Keratinocyte (primary cell): ENCODE measurements at regions not wholly inside any gene's neighbourhood (a gene's known extent, or its start where the extent isn't known, plus 50 kb on each side); places are given as distances from the start of the nearest gene placed in this dataset.

Experiments used
- DNase-seq: peaks from one replicate; pipeline ENCODE4 v3.0.0-alpha.2; 2011; ENCODE audit warnings: low read depth, missing footprints, low spot score
- FAIRE-seq: peaks from 2 replicates; lab custom pipeline; 2011; peaks lifted over from hg19 to GRCh38; lab: Jason Lieb, UNC
- H2AFZ ChIP-seq: 2 replicates; pipeline ENCODE4 v1.6.0; 2012; ENCODE audit warnings: low read length, control low read depth, inconsistent platforms; ENCODE audit not compliant: control insufficient read depth
- H3K27ac ChIP-seq: 2 replicates; pipeline ENCODE4 v1.5.1; 2011; ENCODE audit warnings: low read length; ENCODE audit not compliant: control insufficient read depth, insufficient read depth
- H3K27me3 ChIP-seq: 3 replicates; pipeline ENCODE4 v1.6.0; 2011; ENCODE audit warnings: low read length; ENCODE audit not compliant: control insufficient read depth, insufficient read depth; ENCODE audit errors: extremely low read depth
- H3K36me3 ChIP-seq, 2 experiments: 2 replicates in 1 of 2; 3 replicates in 1 of 2; pipeline ENCODE4 v1.5.1; 2011; ENCODE audit warnings: low read length in 2 of 2, mild to moderate bottlenecking in 1 of 2; ENCODE audit not compliant: control insufficient read depth in 2 of 2, insufficient read depth in 2 of 2; ENCODE audit errors: extremely low read depth in 1 of 2
- H3K4me1 ChIP-seq: 3 replicates; pipeline ENCODE4 v1.5.1; 2011; ENCODE audit warnings: low read length; ENCODE audit not compliant: control insufficient read depth, insufficient read depth; ENCODE audit errors: extremely low read depth
- H3K4me2 ChIP-seq: 3 replicates; pipeline ENCODE4 v1.6.0; 2011; ENCODE audit warnings: low read depth, low read length; ENCODE audit not compliant: control insufficient read depth, insufficient read depth; ENCODE audit errors: extremely low read depth
- H3K4me3 ChIP-seq, 3 experiments: fragments of 200-600 bp in 1 of 3; sonication (generic) in 1 of 3; 2 replicates in 2 of 3; 3 replicates in 1 of 3; pipeline ENCODE4 v1.5.1; 2011 to 2016; ENCODE audit warnings: low read length in 3 of 3, mild to moderate bottlenecking in 3 of 3, control low read depth in 2 of 3, inconsistent platforms in 1 of 3, low read depth in 1 of 3, mixed read lengths in 1 of 3, mixed run types in 1 of 3, moderate library complexity in 1 of 3; ENCODE audit not compliant: control insufficient read depth in 2 of 3, insufficient read depth in 2 of 3; ENCODE audit errors: extremely low read depth in 1 of 3
- H3K79me2 ChIP-seq: 2 replicates; pipeline ENCODE4 v1.6.0; 2012; ENCODE audit warnings: low read length; ENCODE audit not compliant: control insufficient read depth, insufficient read depth
- H3K9ac ChIP-seq: 3 replicates; pipeline ENCODE4 v1.6.0; 2011; ENCODE audit warnings: low read length; ENCODE audit not compliant: control insufficient read depth, insufficient read depth; ENCODE audit errors: extremely low read depth
- H3K9me1 ChIP-seq: 3 replicates; pipeline ENCODE4 v1.6.0; 2011; ENCODE audit warnings: low read length; ENCODE audit not compliant: control insufficient read depth, insufficient read depth; ENCODE audit errors: extremely low read depth
- H3K9me3 ChIP-seq: 2 replicates; pipeline ENCODE4 v1.5.1; 2012; ENCODE audit warnings: low read depth, low read length; ENCODE audit not compliant: control insufficient read depth
- H4K20me1 ChIP-seq: 3 replicates; pipeline ENCODE4 v1.6.0; 2011; ENCODE audit warnings: low read length; ENCODE audit not compliant: control insufficient read depth, insufficient read depth; ENCODE audit errors: extremely low read depth
- EZH2 ChIP-seq: IDR thresholded peaks from one replicate; pipeline ENCODE4 v1.6.1; 2012; ENCODE audit warnings: inconsistent platforms, mild to moderate bottlenecking, low read length, moderate library complexity
- dilution Hi-C: fragments of 300-500 bp; cut with MboI; formaldehyde crosslinking; loops from one replicate; pipeline ENCODE4 v1.7.0; 2020; ENCODE audit warnings: low sequenced_read_pairs; ENCODE audit not compliant: extremely low pct_ligation_motif_present
- TF ChIP-seq, protein P1 (sequence below), 3 experiments: IDR thresholded peaks in 1 of 3; conservative IDR thresholded peaks in 1 of 3; optimal IDR thresholded peaks in 1 of 3; 2 replicates in 2 of 3; 3 replicates in 1 of 3; pipeline versions ENCODE3 to v1.5.1; 2011; ENCODE audit warnings: low read length in 3 of 3, mild to moderate bottlenecking in 3 of 3, moderate library complexity in 2 of 3, control low read depth in 1 of 3, inconsistent platforms in 1 of 3; ENCODE audit not compliant: insufficient read depth in 2 of 3; ENCODE audit errors: extremely low read depth in 1 of 3

DNA sequence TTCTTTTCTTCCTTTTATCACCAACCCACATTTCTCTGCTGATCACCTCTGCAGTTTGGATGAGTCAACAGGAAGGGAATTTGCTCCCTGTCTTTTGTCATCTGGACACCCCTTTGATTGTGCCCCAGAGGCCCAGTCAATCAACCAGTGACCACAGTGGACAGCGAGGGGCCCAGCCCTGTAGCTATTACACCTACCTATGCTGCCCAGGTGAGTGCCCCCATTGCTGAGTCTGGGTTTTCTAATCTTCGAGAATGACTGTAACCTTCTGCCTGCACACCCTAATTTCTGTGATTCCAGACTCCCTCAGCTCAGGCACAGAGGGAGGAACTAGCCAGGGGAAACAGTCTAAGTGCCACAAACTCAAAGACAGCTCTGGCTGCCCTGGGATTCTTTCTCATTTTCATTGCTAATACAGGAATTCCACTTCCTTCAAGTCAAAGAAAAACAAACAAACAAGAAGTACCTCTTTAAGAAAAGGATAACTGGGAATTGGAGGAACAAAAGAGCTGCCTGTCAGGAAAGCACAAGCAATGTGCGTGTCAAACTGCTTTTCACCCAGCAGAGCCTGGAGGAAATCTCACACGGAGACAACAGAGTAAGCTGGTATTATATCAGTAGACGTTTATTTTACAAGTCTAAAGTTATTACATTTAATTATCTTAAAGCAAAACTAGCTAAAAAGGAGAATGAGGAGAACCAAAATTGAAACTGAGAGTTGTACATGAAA is 311.1 kb downstream of the AJAP1 start:
- Histone ChIP-seq H4K20me1 (no peaks in the 10 kb centered on the region), H3K79me2 (no peaks in the 10 kb centered on the region), H3K27me3 (no peaks in the 10 kb centered on the region), H2AFZ (no peak overlapping the region), H3K36me3 (no peaks in the 10 kb centered on the region), H3K4me1 (no peaks in the 10 kb centered on the region), H3K9me3 (peaks cover 4% of the 10 kb centered on the region), H3K9ac (no peak overlapping the region), H3K4me2 (no peak overlapping the region), H3K27ac (no peak overlapping the region), H3K4me3 (no peak overlapping the region), H3K9me1 (no peaks in the 10 kb centered on the region)
- no peak for FAIRE-seq
- no peak for DNase-seq
- dilution Hi-C loops, result no loop called here
- TF ChIP-seq, protein P1, sequence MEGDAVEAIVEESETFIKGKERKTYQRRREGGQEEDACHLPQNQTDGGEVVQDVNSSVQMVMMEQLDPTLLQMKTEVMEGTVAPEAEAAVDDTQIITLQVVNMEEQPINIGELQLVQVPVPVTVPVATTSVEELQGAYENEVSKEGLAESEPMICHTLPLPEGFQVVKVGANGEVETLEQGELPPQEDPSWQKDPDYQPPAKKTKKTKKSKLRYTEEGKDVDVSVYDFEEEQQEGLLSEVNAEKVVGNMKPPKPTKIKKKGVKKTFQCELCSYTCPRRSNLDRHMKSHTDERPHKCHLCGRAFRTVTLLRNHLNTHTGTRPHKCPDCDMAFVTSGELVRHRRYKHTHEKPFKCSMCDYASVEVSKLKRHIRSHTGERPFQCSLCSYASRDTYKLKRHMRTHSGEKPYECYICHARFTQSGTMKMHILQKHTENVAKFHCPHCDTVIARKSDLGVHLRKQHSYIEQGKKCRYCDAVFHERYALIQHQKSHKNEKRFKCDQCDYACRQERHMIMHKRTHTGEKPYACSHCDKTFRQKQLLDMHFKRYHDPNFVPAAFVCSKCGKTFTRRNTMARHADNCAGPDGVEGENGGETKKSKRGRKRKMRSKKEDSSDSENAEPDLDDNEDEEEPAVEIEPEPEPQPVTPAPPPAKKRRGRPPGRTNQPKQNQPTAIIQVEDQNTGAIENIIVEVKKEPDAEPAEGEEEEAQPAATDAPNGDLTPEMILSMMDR (optimal IDR thresholded peaks at IDR 0.05 in 1 of 3, IDR thresholded peaks at IDR 0.05 in 1 of 3, conservative IDR thresholded peaks at IDR 0.05 in 1 of 3; ENCODE audit: extremely low read depth in 1 of 3, insufficient read depth in 2 of 3, low read length in 3 of 3), result no peak
- TF ChIP-seq EZH2, result no peak

GRCh38 chr1:4964634-4965345 is 310.4 kb downstream of the AJAP1 start:
- no peaks in the 10 kb centered on the region for H3K4me1 ChIP-seq
- no peak overlapping the region for H3K4me2 ChIP-seq
- no peak overlapping the region for H3K27ac ChIP-seq
- H3K9me3 ChIP-seq, result peaks cover 4% of the 10 kb centered on the region
- no peak overlapping the region for H3K4me3 ChIP-seq
- DNase-seq (no peak), FAIRE-seq (no peak)
- dilution Hi-C loops, result no loop called here
- no peaks in the 10 kb centered on the region for H3K79me2 ChIP-seq
- H3K9ac ChIP-seq, result no peak overlapping the region
- no peak for TF ChIP-seq EZH2
- no peak overlapping the region for H2AFZ ChIP-seq
- H3K36me3 ChIP-seq, result no peaks in the 10 kb centered on the region
- no peaks in the 10 kb centered on the region for H3K9me1 ChIP-seq
- H4K20me1 ChIP-seq, result no peaks in the 10 kb centered on the region
- no peaks in the 10 kb centered on the region for H3K27me3 ChIP-seq
